Astrocyte (in vitro differentiated cells and primary cell): ENCODE measurements at regions not wholly inside any gene's neighbourhood (a gene's known extent, or its start where the extent isn't known, plus 50 kb on each side); places are given as distances from the start of the nearest gene placed in this dataset.
A peak's percentile ranks its signal among the peaks of the same experiment; 100 is the strongest.

ENCODE experiments used
- DNase-seq: peaks from one replicate; pipeline ENCODE4 v3.0.0-alpha.2; 2010; ENCODE audit warnings: low read depth
- FAIRE-seq: peaks from 2 replicates; lab custom pipeline; 2011; peaks lifted over from hg19 to GRCh38; lab: Jason Lieb, UNC
- H2AFZ ChIP-seq: 2 replicates; pipeline ENCODE4 v1.6.0; 2012; ENCODE audit warnings: low read depth, low read length, inconsistent platforms
- H3K27ac ChIP-seq: 2 replicates; pipeline ENCODE4 v1.5.1; 2011; ENCODE audit warnings: low read depth, low read length, inconsistent platforms
- H3K27me3 ChIP-seq: 2 replicates; pipeline ENCODE4 v1.6.0; 2011; ENCODE audit warnings: low read length, inconsistent platforms; ENCODE audit not compliant: insufficient read depth
- H3K36me3 ChIP-seq: 2 replicates; pipeline ENCODE4 v1.5.1; 2011; ENCODE audit warnings: low read length, inconsistent platforms; ENCODE audit not compliant: insufficient read depth
- H3K4me1 ChIP-seq: 2 replicates; pipeline ENCODE4 v1.5.1; 2011; ENCODE audit warnings: low read length, inconsistent platforms; ENCODE audit not compliant: insufficient read depth
- H3K4me2 ChIP-seq: 2 replicates; pipeline ENCODE4 v1.6.0; 2012; ENCODE audit warnings: low read length, inconsistent platforms
- H3K4me3 ChIP-seq: 2 replicates; pipeline ENCODE4 v1.5.1; 2011; ENCODE audit warnings: low read depth, mild to moderate bottlenecking, low read length, inconsistent platforms; ENCODE audit not compliant: insufficient read depth
- H3K79me2 ChIP-seq: 2 replicates; pipeline ENCODE4 v1.6.0; 2012; ENCODE audit warnings: mild to moderate bottlenecking, low read length, inconsistent platforms; ENCODE audit not compliant: insufficient read depth
- H3K9ac ChIP-seq: 2 replicates; pipeline ENCODE4 v1.6.0; 2012; ENCODE audit warnings: mild to moderate bottlenecking, low read length, inconsistent platforms
- H3K9me3 ChIP-seq: 2 replicates; pipeline ENCODE4 v1.5.1; 2012; ENCODE audit warnings: low read depth, mild to moderate bottlenecking, low read length, inconsistent platforms; ENCODE audit not compliant: insufficient read depth
- H4K20me1 ChIP-seq: 2 replicates; pipeline ENCODE4 v1.6.0; 2012; ENCODE audit warnings: low read length, inconsistent platforms; ENCODE audit not compliant: insufficient read depth
- H3K27ac Mint-ChIP-seq: one replicate; pipeline ENCODE4 v1.8.0; 2021; ENCODE audit warnings: mild to moderate bottlenecking, mixed read lengths; ENCODE audit not compliant: unreplicated experiment
- H3K27me3 Mint-ChIP-seq: one replicate; pipeline ENCODE4 v1.8.0; 2021; ENCODE audit warnings: low read depth, mixed read lengths; ENCODE audit not compliant: unreplicated experiment
- H3K36me3 Mint-ChIP-seq: one replicate; pipeline ENCODE4 v1.8.0; 2021; ENCODE audit warnings: low read depth, mixed read lengths; ENCODE audit not compliant: unreplicated experiment
- H3K4me1 Mint-ChIP-seq: one replicate; pipeline ENCODE4 v1.8.0; 2021; ENCODE audit warnings: low read depth, mixed read lengths; ENCODE audit not compliant: unreplicated experiment
- H3K4me3 Mint-ChIP-seq: one replicate; pipeline ENCODE4 v1.8.0; 2021; ENCODE audit warnings: mild to moderate bottlenecking, moderate library complexity, mixed read lengths; ENCODE audit not compliant: unreplicated experiment
- H3K9me3 Mint-ChIP-seq: one replicate; pipeline ENCODE4 v1.8.0; 2021; ENCODE audit warnings: mild to moderate bottlenecking, mixed read lengths; ENCODE audit not compliant: unreplicated experiment
- EZH2 ChIP-seq: IDR thresholded peaks from 2 replicates; pipeline ENCODE4 v1.6.1; 2012; ENCODE audit warnings: mild to moderate bottlenecking, low read length, inconsistent platforms; ENCODE audit not compliant: insufficient read depth
- TF ChIP-seq, protein P1 (sequence below): IDR thresholded peaks from 2 replicates; pipeline ENCODE4 v1.5.1; 2011; ENCODE audit warnings: low read depth, mild to moderate bottlenecking, inconsistent platforms, low read length, moderate library complexity; ENCODE audit not compliant: insufficient read depth

DNA sequence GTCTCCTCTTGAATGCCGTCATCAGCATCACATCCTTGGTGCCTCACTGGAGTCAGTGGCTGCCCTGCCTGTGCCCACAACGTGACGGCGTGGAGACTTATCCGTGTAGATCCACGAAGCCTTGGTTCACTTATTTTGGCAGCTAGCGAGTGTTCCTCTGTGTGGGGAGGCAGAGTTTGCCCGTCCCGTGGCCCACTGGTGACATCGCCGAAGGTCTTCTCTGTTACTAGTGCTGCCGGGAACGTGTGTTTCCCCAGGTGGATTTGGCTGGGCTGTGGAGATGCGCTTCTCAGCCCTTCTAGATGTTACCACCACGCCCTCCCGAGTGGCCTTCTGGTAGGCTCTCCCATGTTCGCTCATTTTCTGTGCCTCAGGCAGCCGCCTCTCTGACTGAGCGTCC lies 169.6 kb downstream of the SEC14L1 start:
- H3K27ac Mint-ChIP-seq, result no peak overlapping the region
- Histone ChIP-seq H3K4me3 (no peak overlapping the region), H3K4me1 (peaks cover 38% of the 10 kb centered on the region)

DNA sequence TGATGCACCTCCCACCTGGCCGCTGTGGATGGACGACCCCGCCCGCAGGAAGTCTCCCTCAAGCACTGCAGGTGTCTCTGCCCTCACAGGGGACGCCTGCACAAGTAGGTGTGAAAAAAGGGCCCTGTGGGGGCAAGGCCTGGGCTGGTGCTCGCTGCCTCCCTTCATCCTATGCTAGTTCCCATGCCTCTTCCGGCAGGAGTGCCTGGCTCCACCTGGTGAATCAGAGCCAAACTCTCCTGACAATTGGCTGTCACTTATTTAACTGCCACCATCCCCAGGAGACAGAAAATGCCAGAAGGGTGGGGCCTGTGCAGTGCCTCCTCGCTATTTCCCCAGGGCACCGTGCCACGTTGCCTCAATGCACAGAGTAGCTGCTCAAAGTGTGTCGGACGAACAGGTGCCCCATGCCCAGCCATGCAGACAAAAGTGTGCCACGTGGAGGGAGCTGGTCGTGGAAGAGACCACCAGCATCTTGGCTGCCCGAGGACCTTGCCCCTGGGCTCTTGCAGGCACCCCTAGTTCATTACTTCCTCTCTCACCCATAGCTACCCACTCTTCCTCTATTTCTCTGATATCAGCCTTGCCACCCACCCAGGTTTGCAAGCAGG lies 170.7 kb downstream of the SEC14L1 start:
- Histone ChIP-seq H3K4me2 (no peak overlapping the region), H3K79me2 (peaks cover 2% of the 10 kb centered on the region), H3K9me3 (no peaks in the 10 kb centered on the region), H3K4me3 (no peak overlapping the region), H3K27ac (no peak overlapping the region), H3K36me3 (no peaks in the 10 kb centered on the region), H3K27me3 (no peaks in the 10 kb centered on the region), H2AFZ (no peak overlapping the region), H3K4me1 (peaks cover 45% of the 10 kb centered on the region), H3K9ac (no peak overlapping the region), H4K20me1 (no peaks in the 10 kb centered on the region)
- no peaks in the 10 kb centered on the region for H3K36me3 Mint-ChIP-seq
- FAIRE-seq, result no peak
- peaks cover 31% of the 10 kb centered on the region for H3K4me1 Mint-ChIP-seq
- no peak overlapping the region for H3K4me3 Mint-ChIP-seq
- peaks cover 5% of the 10 kb centered on the region for H3K27me3 Mint-ChIP-seq
- H3K9me3 Mint-ChIP-seq, result no peaks in the 10 kb centered on the region
- H3K27ac Mint-ChIP-seq, result no peak overlapping the region
- TF ChIP-seq, protein P1, sequence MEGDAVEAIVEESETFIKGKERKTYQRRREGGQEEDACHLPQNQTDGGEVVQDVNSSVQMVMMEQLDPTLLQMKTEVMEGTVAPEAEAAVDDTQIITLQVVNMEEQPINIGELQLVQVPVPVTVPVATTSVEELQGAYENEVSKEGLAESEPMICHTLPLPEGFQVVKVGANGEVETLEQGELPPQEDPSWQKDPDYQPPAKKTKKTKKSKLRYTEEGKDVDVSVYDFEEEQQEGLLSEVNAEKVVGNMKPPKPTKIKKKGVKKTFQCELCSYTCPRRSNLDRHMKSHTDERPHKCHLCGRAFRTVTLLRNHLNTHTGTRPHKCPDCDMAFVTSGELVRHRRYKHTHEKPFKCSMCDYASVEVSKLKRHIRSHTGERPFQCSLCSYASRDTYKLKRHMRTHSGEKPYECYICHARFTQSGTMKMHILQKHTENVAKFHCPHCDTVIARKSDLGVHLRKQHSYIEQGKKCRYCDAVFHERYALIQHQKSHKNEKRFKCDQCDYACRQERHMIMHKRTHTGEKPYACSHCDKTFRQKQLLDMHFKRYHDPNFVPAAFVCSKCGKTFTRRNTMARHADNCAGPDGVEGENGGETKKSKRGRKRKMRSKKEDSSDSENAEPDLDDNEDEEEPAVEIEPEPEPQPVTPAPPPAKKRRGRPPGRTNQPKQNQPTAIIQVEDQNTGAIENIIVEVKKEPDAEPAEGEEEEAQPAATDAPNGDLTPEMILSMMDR, result no peak
- TF ChIP-seq EZH2, result no peak
- DNase-seq, result no peak

More for the DNA sequence above, 169.6 kb downstream of the SEC14L1 start:
- TF ChIP-seq EZH2, result no peak
- TF ChIP-seq, protein P1, result no peak
- H3K9ac ChIP-seq, result no peak overlapping the region
- H4K20me1 ChIP-seq, result no peaks in the 10 kb centered on the region
- H3K27ac ChIP-seq, result no peak overlapping the region
- H3K4me3 Mint-ChIP-seq, result peak overlapping the region; percentile 47
- no peaks in the 10 kb centered on the region for H3K36me3 Mint-ChIP-seq
- DNase-seq, result no peak
- H3K9me3 ChIP-seq, result no peaks in the 10 kb centered on the region
- H3K4me2 ChIP-seq, result no peak overlapping the region
- peaks cover 22% of the 10 kb centered on the region for H3K4me1 Mint-ChIP-seq
- no peaks in the 10 kb centered on the region for H3K9me3 Mint-ChIP-seq
- H3K79me2 ChIP-seq, result peaks cover 7% of the 10 kb centered on the region
- no peaks in the 10 kb centered on the region for H3K27me3 ChIP-seq
- no peak for FAIRE-seq
- peaks cover 5% of the 10 kb centered on the region for H3K27me3 Mint-ChIP-seq
- no peak overlapping the region for H2AFZ ChIP-seq
- no peaks in the 10 kb centered on the region for H3K36me3 ChIP-seq

DNA sequence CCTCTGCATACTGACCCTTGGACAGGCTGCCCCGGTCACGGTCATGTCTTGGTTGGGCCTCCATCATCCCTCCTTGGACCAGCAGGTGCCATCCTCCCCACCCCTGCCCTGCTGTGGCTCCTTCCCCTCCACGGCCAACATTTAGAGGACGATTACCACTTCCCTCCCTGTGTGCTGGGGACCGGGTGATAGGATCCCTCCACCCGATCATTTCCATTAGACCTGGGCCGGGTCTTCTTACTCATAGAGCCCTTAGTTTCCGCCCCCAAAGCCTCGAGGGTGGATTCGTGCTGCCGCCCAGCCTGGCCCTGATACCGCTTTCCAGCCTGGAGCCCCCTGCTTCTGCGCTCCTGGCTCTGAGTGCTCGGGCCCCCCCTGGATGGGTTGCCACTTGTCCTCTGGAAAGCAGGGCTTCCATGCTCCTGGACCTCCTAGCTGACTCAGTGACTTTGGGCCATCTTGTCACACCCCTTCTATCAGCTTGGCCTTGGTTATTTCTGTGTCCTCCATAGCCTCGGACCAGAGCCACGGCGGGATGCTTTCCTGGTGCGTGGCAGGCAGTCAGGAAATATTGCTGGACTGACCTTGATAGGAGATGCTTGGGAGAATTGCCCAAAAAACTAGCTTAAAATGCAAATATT lies 171.4 kb downstream of the SEC14L1 start:
- Histone ChIP-seq H3K4me2 (no peak overlapping the region), H3K9ac (no peak overlapping the region), H2AFZ (no peak overlapping the region), H3K36me3 (no peaks in the 10 kb centered on the region), H3K4me3 (no peak overlapping the region), H3K4me1 (peaks cover 48% of the 10 kb centered on the region), H3K9me3 (no peaks in the 10 kb centered on the region), H3K79me2 (no peaks in the 10 kb centered on the region), H3K27ac (no peak overlapping the region), H4K20me1 (no peaks in the 10 kb centered on the region), H3K27me3 (no peaks in the 10 kb centered on the region)
- Mint-ChIP-seq H3K9me3 (no peaks in the 10 kb centered on the region), H3K36me3 (no peaks in the 10 kb centered on the region), H3K27me3 (peaks cover 5% of the 10 kb centered on the region), H3K4me3 (no peak overlapping the region), H3K4me1 (peaks cover 32% of the 10 kb centered on the region), H3K27ac (no peak overlapping the region)
- TF ChIP-seq EZH2, result no peak
- TF ChIP-seq, protein P1, result no peak
- DNase-seq, result no peak
- FAIRE-seq, result no peak
